ENCODE measurements at regions not wholly inside any gene's neighbourhood (a gene's known extent, or its start where the extent isn't known, plus 50 kb on each side); places are given as distances from the start of the nearest gene placed in this dataset.
A peak's percentile ranks its signal among the peaks of the same experiment; 100 is the strongest.

DNA sequence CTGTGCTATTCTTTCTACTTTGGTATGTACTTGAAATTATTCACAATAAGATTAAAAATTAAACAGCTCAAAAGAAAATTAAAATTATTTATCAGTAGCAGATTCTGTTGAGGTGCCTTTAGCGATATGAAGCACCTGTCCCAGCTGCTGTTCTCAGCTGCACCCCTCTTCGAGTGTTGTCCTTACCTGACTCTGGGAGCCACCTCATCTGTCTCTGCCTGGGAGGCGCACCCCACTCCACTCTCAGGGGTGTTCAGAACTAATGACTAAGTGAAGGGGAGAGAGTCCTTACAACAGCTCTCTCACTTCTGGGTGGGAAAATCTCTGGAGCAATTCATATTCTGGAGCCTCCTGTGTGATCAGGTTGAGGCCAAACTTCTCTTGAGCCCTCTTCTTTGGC is 745.7 kb downstream of the RFPL4B start:
- no peak for DNase-seq (ENCODE audit: low read depth)

DNA sequence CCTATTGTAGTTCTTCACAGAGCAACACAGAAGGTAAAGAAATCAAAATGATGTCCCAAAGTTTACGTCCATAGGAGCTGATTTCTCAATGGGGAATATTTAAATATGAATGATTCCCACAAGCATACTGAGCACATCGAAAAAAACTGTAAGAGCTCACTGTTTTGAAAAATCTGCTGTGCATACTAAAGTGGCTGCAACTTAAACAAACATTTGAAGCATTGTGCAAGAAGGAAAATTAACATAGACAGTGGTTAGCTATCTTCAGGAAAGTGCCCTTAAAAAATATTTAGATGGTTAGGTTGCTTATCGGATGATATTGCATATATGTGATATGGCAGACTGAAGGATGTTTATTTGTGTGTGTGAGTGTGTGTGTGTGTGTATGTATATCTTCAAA is 747.6 kb downstream of the RFPL4B start:
- no peak for DNase-seq (ENCODE audit: low read depth)

DNA sequence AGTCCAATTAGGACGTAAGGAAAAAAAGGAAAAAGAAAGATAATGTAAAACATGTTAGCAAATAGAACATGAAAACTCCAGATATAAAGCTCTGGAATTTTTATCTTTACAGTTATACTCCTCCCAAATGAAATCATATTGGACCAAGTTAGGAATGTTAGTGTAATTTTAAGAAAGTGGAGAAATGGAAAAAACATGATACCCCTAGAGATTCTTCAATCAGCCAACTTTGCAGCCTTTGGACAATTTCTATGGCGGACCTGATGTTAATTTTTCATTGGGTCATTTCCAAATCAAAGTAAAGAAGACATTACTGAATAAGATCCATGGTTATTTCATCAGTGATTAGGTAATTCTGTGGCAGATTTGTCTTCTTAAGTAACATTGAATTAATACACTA is 748.7 kb downstream of the RFPL4B start:
- no peak for DNase-seq (ENCODE audit: low read depth)

DNA sequence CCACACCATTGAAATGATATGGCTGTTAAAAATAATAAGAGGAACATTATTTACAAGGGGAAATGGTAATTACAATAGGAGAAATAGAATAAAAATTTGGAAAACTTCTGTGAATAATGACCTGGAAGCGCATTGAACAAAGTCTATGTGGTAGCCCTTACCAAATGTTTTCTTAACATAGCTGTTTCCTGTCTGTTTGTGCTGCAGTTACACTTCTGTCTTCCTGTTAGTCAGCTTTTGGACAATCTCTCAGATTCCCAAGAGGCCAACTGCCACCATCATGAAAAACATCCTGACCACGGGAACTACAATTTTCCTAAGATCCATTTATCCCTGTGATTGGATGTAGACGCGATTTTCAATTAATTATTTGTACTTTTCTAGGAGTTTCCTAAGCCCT is 754.4 kb upstream of the MARCKS start:
- no peak for DNase-seq (ENCODE audit: low read depth)

DNA sequence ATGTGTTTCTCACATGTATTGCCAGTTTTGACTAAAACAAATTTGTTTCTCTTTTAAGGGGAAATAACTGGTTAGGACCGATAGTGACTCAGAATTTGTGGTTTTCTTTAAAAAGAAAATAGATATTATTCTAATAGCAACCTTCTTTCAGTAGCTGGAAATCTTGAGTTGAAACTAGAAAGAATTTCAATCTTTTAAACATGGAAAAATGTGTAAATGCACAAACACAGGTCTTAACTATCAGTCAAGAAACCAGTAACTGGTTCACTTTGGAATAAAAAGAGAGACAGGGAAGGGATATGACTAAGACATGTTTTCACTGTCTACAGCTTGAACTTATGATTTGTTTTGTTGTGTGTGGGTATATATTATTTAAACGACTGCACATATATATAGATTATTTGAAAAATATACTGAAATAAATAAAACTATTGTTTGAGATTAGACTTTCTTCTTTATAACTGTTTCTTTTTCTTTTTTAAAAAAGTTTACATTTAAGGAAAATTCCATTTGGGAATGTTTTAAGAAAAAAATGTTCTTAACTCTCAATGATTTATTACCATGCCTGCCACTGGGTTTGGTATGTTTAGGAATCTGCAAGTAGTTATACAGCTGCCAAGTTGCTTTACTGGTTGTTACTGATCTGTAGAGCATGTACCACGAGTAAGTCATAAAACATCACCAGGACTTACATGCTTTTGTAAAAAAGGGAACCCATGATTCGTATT is 753.3 kb upstream of the MARCKS start:
- peak; percentile 57 for DNase-seq (ENCODE audit: low read depth)

DNA sequence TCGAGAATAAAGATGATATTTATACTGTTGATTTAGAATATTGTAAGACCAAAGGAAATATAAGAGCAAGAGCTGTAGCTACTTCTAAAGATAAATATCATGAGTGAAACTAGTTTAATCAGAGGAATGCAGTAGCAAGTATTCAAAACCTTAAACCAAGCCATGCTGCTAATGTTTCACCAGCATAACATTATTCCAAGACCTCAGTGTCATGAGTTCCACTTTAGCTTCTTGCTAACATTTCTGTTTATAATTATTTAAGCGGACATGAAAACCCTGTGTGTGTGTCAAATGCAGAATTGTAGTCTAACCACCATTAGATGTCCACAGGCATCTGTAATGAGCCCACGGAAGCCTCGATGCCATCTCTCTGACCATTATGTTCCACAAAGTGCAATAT is 752.6 kb upstream of the MARCKS start:
- DNase-seq (ENCODE audit: low read depth), result no peak

DNA sequence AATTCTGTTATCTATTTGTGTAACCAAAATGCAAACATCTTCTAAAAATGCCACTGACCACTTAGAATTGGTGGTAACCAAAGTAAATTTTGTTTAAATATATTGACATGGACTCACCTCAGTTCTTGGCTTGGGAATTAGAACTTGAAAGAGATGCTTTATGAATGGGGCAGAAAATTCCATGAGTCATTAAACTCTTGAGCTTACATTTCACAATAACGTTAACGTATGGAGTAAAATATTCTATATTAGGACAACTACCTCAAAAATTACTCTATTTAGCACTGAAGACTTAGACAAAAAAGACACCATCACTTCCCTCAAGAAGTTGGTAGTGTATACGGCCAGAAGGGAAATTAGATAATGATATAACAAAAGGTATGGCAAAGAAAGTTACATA is 752.2 kb upstream of the MARCKS start:
- no peak for DNase-seq (ENCODE audit: low read depth)

DNA sequence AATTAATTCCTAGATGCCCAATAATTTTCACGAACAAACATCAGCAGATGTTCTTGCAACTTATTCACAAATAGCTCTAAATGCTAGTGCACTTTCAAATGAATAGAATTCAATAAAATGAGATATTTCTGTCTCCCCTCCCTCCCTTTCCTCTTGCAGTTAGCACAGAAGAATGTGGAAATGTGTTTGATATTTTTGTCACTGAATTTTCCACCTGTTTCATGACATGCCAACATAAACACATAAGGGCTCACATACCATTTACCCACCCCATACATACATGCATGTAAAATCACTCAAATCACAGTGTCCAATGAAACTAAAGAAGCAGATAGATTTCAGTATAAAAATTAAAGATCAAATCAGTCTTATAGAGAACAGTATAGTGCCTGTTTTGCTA is 746.9 kb upstream of the MARCKS start:
- DNase-seq (ENCODE audit: low read depth), result no peak

DNA sequence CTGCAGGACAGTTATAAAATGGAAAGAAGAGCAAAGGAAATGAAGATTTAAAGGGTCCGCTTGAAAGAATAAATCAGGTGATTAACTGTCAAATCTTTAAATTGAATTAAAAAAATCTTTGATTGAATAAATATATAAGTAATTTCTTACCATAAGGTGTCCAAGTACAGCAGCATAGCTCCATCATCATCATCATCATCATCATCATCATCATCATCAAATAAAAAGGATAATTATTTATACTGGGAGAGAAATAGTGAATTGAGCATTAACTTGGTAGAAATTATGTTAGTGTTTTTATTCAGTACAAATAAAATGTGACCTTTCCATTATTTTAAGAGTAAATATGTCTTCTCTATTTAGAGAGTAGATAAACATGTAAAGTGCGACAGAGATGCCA is 745.6 kb upstream of the MARCKS start:
- DNase-seq (ENCODE audit: low read depth), result no peak

DNA sequence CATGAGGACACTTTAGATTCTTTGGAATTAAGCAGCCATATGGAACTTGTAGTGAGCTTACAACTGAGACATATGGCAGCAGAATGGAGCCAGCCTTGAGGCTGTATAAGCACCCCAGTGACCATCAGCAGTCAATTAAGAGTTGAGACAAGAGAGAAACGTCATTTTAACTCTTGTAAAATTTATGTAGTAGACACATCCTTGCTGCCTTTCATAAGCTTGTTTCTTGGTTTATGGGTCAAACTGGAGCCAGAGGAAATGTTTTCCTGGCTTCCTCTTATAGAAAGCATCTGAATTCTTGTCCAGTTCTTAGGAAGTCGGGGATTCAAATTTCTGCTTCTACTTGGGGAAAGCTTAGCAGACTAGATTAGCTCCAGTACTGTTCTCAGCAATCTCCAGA is 745.1 kb upstream of the MARCKS start:
- DNase-seq (ENCODE audit: low read depth), result no peak

DNA sequence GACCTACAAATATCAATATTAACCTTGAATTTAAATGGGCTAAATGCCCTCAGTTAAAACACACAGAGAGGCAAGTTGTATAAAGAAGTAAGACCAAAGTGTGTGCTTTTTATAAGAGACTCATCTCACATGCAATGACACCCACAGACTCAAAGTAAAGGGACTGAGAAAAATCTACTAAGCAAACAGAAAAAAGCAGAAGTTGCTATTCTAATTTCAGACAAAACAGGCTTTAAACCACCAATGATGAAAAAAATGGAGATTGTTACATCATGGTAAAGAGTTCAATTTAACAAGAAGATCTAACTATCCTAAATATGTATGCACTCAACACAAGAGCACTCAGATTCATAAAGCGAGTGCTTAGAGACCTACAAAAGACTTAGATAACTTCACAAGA is 741.9 kb upstream of the MARCKS start:
- no peak for DNase-seq (ENCODE audit: low read depth)

DNA sequence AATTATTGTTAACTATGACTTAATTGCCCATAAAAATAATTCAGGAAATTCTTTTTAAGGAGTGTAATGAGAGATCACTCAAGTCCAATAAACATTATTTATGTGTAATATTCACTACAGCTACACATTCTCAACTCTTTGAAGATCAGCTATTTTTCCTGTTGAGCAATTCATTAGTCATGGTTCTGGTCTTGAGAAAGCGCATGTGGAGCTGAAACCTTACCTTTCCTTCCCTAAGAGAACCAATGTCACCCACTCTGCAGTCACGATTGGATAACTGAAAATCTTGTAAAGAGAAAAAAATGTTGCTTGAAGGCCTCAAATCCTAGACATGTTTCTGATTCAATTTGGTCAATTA is 736.9 kb upstream of the MARCKS start:
- DNase-seq (ENCODE audit: low read depth), result peak; percentile 94

DNA sequence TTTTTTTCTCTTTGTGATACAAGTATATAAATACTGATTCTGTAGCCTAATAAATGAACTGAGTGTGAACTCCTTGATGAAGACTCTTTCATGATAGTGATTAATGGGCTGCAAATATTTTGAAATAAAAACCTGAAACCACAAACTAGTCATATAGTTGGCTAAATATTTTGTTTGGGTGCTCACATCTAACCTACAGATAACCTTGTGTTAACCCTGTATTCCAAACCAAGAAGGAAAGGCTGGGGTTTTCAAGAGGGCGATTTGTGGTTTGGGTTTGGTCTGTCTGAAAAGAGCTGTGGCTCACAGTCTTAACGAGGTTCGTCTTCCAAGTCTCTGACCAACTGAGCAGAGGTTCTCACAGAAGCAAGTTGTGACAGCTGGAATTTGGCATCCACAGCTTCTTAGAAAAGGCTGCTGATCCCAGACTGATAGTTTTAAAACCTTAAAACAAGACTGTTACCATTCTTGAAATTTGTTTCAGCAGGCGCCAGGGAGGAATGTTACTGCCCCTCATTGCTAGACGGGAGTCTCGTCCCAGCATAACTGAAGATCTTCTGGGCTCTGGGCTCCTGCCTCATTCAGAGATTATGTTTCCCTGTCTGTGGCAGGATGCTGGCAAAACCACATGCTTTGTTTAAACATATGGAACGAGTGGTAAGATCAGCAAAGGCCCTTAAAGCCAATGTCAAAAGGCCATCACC is 736.4 kb upstream of the MARCKS start:
- DNase-seq (ENCODE audit: low read depth), result peak; percentile 95

DNA sequence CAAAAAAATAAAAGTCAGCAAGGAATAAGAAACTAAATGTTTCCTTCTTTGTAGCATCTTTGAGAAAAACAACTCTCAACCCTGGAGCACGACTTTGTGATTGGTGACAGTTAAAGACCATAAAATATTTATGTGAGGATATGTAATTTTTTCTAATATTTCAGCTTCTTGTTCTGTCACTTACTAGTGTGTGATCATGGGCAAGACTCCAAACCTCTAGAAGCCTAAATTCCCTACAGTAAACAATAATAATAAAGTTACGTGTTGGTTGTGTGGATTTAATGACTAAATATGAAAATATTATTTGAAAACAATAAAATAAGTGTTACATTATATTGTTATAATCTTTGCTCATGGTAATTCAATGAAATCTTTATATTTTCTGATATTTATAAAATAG is 735.6 kb upstream of the MARCKS start:
- no peak for DNase-seq (ENCODE audit: low read depth)

DNA sequence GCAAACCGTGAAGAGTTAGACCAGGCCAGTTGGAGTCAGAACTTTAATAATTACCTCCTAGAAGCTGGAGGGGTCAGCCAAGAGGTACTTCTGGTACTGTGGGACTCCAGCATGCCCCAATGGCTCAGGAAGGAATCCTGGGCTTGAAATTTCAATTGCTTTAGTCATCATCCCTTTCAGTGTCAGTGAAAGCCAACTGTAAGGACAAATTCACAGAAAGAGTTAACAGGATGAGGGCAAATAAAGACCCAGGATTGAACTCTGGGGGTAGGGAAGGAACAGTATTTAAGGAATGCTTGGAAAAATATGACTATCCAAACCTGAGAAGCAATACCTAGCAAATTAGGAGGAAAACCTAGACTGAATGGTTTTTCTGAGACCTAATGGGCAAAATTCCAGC is 735.1 kb upstream of the MARCKS start:
- DNase-seq (ENCODE audit: low read depth), result peak; percentile 83

DNA sequence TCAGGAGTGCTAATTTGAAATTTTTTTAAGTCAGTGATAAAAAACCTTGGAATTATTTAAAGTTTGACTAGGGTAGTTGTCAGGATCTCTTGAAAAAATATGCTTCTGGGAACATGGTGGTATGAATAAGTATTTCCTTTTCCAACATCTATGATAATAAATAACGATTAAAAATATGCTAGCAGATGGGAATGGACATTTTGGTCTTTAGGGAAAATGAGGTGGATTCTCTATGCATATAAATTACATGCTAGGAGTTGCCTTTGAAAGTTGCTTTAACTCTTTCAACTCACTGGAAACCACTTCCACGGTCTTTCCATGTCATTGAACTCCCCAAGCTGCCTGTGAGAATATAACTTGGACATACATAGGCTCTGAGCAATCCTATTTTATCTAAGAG is 731.5 kb upstream of the MARCKS start:
- DNase-seq (ENCODE audit: low read depth), result no peak

DNA sequence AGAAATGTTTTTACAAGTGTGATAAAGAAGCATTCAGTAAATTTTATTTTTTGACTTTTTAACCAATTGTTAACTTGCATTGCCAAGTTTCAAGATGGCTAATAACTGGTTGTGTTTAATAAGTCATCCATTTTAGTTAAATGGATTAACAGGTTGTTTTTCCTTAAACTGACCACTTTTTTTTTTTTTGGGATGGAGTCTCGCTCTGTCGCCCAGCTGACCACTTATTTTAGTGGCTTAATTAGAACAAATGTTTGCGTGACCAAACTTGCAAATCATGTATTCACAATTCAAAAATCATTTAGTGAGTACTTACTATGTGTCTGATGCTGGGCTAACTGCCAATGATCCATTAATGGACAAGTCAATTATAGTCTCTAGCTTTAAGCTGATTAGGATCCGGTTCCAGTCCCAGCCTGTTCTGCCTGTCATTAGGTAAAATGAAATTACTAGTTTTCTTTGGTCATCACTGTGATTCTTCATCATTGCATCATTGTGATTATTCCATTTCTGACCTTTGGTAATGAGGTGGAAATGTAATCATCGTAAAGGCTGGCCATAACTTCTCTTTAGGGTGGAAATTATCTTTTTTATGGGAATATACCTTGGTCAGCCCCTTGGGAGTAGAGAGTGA is 729.2 kb upstream of the MARCKS start:
- no peak for DNase-seq (ENCODE audit: low read depth)

DNA sequence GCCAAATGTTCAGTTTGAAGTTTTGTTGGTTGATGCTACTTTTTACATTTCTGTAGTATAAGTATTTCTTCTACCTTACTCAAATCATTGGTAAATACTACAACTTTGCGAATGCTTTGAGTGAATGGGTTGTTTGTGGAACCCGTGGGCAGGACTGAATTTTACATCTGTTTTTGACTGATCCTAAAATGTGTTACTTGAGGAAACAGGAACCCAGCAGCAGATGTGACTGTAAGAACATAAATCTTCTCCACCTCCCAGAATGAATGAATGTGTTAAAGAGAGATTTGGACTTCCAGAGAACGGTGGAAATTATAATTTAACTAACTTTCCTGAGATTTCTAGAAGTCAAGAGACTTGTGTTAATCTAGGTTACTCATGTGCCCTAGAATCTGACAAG is 728.5 kb upstream of the MARCKS start:
- DNase-seq (ENCODE audit: low read depth), result no peak

DNA sequence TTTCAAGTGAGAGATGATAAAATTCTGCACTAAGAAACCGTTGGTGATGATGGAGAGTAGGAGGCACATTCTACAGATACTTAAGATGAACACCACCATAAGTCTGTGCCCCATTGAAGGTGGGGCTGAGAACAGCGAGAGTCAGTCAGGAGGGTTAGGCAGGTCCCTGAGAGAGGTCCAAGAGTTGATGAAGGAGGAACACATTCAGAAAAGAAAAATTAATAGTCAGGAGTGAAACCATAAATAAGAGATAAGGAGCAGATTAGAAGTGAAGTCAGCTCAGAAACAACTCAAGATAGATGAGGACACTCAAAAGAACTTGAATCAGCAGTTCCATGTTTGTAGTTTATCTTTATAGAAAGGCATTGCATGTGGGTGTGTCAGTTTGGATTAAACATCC is 727.2 kb upstream of the MARCKS start:
- no peak for DNase-seq (ENCODE audit: low read depth)

DNA sequence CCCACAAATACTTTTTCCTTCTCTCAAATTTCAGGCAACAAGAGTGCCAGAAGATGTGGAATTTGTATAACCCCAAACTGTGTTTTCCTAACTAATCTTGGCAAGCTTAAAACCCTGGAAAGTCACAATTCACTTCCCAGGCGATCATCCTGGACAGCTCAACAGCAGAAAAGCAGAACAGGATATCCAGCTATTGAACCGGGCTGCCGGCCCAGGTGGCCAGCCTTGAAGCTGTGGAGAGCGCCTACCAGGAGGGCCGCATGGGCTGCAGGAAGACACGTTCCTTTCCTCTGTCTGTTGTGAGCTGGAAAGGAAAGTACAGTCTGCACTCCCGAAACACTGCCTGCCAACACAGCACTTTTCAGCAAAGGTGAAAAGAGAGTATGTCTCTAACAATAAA is 719.7 kb upstream of the MARCKS start:
- no peak for DNase-seq (ENCODE audit: low read depth)

DNA sequence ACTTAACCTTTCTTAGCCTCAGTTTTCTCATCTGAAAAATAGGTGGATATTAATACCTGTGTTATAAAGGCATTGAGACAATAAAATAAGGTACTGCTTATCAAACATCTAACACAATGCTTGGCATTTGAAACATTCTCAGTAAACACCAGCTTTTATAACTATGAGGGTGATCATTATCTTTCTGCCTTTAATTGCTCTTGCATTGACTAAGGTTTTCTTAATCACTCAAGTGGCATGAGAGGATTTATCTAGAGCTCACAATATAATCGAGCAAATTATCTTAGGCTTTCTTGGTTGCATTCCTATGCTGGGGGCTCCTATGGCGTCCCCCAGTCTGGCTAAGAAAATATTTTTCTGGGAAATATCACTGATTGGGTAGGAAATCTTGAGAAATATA is 716.4 kb upstream of the MARCKS start:
- DNase-seq (ENCODE audit: low read depth), result no peak

DNA sequence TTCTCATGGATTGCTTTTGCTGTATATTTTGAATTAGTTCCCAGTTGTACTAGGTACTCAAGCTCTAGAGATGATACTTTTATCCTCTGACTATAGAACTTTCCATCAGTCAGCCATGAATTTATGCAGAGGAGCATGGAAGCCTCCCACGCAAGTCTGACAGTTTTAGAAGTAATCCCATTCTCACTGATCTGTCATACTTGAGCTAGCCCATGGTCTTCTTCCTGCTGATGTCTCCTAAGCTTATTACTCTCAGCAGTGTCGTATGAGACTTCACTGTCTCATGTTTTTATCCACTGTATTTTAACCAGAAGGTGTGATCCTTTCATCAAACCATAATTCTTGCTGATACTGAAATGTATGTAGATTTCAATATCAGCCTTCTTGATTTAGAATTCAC is 715.2 kb upstream of the MARCKS start:
- DNase-seq (ENCODE audit: low read depth), result no peak

DNA sequence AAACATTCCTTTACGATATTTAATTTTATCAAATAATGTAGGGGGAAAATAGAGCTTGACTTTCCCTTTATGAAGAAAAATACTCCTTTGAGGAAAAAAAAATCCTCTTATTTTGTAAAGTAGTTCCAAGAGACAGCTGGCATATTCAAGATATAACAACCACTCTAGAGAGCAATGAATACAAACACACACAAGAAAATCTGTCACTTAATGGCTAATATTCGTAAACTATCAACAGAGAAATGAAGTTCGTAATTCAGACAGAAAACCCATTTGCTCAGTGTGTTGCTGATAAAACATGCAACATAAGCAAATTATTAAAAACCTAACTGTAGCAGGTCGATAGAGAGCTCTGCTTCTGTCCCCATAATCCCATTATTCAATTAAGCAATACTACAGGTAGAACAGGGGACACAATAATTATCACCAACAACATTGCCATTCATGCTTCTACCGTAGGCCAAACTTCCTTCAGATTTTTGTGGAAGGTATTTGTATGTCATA is 714.4 kb upstream of the MARCKS start:
- DNase-seq (ENCODE audit: low read depth), result no peak

DNA sequence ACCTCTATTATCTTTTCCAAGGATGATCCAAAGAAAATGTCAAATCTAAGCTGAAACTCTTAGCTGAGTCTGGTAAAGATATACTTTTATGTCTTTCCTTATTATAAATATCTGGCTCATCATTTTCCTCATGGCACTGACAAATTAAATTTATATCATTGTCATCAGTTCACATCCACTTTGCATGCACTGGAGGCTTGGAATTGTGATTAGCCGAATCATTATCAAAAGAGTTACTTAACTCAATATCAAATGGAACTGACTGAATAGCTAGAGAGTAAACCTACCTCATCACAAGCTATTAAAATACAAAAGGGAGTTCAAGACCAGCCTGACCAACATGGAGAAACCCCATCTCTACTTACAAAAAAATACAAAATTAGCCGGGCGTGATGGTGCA is 713.9 kb upstream of the MARCKS start:
- no peak for DNase-seq (ENCODE audit: low read depth)

All from GM04504 (cell line).